GM12878 (cell line): ENCODE measurements at regions not wholly inside any gene's neighbourhood (a gene's known extent, or its start where the extent isn't known, plus 50 kb on each side); places are given as distances from the start of the nearest gene placed in this dataset.

ENCODE experiments used
- ATAC-seq: fragments of 200-7000 bp; cut with Tn5 transposase; 3 replicates; pipeline ENCODE4 v1.9.1; 2020; ENCODE audit warnings: mild to moderate bottlenecking, moderate library complexity
- BruUV-seq: library from RNA; stranded (reverse); fragments of 400-500 nt; replicated peaks from 2 replicates; lab custom pipeline; 2021; lab: Mats Ljungman, UMichigan
- CTCF ChIA-PET: fragments of 300-600 bp; sonication (Branson Sonifier 250); formaldehyde crosslinking; extraction: SDS; loops from one replicate; lab custom pipeline; 2021; ENCODE audit warnings: inconsistent platforms; lab: Yijun Ruan, JAX
- POLR2A ChIA-PET: fragments of 350-600 bp; formaldehyde crosslinking; extraction: SDS; loops from one replicate; lab custom pipeline; 2021; ENCODE audit warnings: inconsistent platforms; lab: Charles Lee
- RAD21 ChIA-PET: fragments of 300-600 bp; sonication (Branson Sonifier 250); formaldehyde crosslinking; loops from one replicate; lab custom pipeline; 2023; ENCODE audit warnings: antibody characterized with exemption; ENCODE audit not compliant: unreplicated experiment; lab: Charles Lee
- SMC1A ChIA-PET: fragments of 300-600 bp; sonication (Branson Sonifier 250); formaldehyde crosslinking; loops from one replicate; lab custom pipeline; 2023; ENCODE audit not compliant: unreplicated experiment, uncharacterized antibody; lab: Charles Lee
- DNase-seq: peaks from one replicate; pipeline ENCODE4 v3.0.0-alpha.2; 2011; ENCODE audit warnings: low read depth, low spot score
- FAIRE-seq: peaks from 3 replicates; lab custom pipeline; 2011; peaks lifted over from hg19 to GRCh38; lab: Jason Lieb, UNC
- H2AFZ ChIP-seq: 2 replicates; pipeline ENCODE4 v1.6.0; 2011; ENCODE audit warnings: low read depth, low read length, control low read depth; ENCODE audit not compliant: control insufficient read depth
- H3K27ac ChIP-seq: 2 replicates; pipeline ENCODE4 v1.5.1; 2011; ENCODE audit warnings: control low read depth; ENCODE audit not compliant: control insufficient read depth, insufficient read depth
- H3K27me3 ChIP-seq, 2 experiments: replicated peaks in 1 of 2; 2 replicates each; pipeline versions ENCODE4 v1.6.0 to v1.6.1; 2011; ENCODE audit warnings: low read length in 1 of 2; ENCODE audit not compliant: control insufficient read depth in 2 of 2, insufficient read depth in 2 of 2
- H3K36me3 ChIP-seq, 2 experiments: 2 replicates each; pipeline ENCODE4 v1.5.1; 2011; ENCODE audit warnings: low read length in 1 of 2; ENCODE audit not compliant: control insufficient read depth in 2 of 2, insufficient read depth in 2 of 2
- H3K4me1 ChIP-seq: 2 replicates; pipeline ENCODE4 v1.6.1; 2011; ENCODE audit warnings: mild to moderate bottlenecking, low read length, moderate library complexity, mixed read lengths; ENCODE audit not compliant: control insufficient read depth, insufficient read depth
- H3K4me2 ChIP-seq: 2 replicates; pipeline ENCODE4 v1.6.0; 2011; ENCODE audit warnings: control low read depth; ENCODE audit not compliant: control insufficient read depth, insufficient read depth
- H3K4me3 ChIP-seq: fragments of 200-600 bp; sonication (generic); 2 replicates; pipeline ENCODE4 v1.5.1; 2016
- H3K79me2 ChIP-seq: 2 replicates; pipeline ENCODE4 v1.6.0; 2011; ENCODE audit warnings: low read length; ENCODE audit not compliant: control insufficient read depth, insufficient read depth
- H3K9ac ChIP-seq: 2 replicates; pipeline ENCODE4 v1.8.0; 2011; ENCODE audit warnings: low read length, control low read depth, mixed read lengths; ENCODE audit not compliant: control insufficient read depth, insufficient read depth
- H3K9me3 ChIP-seq: replicated peaks from 3 replicates; pipeline ENCODE4 v1.5.1; 2011; ENCODE audit warnings: mild to moderate bottlenecking, low read length; ENCODE audit not compliant: control insufficient read depth, insufficient read depth
- H4K20me1 ChIP-seq: 2 replicates; pipeline ENCODE4 v1.6.0; 2011; ENCODE audit not compliant: control insufficient read depth, insufficient read depth
- BCLAF1 ChIP-seq: fragments of 450-650 bp; IDR thresholded peaks from 2 replicates; pipeline ENCODE4 v1.6.1; 2017; ENCODE audit warnings: antibody characterized with exemption, mild to moderate bottlenecking, moderate library complexity
- CUX1 ChIP-seq: IDR thresholded peaks from 2 replicates; pipeline ENCODE4 v1.6.1; 2012; ENCODE audit warnings: improper control_type of control experiment, low read depth, low read length; ENCODE audit not compliant: insufficient replicate concordance
- MLLT1 ChIP-seq: fragments of 450-650 bp; IDR thresholded peaks from 2 replicates; pipeline ENCODE4 v1.6.1; 2016; ENCODE audit warnings: mild to moderate bottlenecking
- PML ChIP-seq: IDR thresholded peaks from 2 replicates; pipeline ENCODE4 v1.6.1; 2012; ENCODE audit warnings: low read length, inconsistent platforms
- SREBF1 ChIP-seq: IDR thresholded peaks from 2 replicates; pipeline ENCODE4 v1.6.1; 2012; ENCODE audit warnings: mild to moderate bottlenecking, low read length
- YY1 ChIP-seq: IDR thresholded peaks from 2 replicates; pipeline ENCODE4 v1.6.1; 2011; ENCODE audit warnings: low read depth, mild to moderate bottlenecking, low read length
- WGBS: methylation state at CpG from one replicate; pipeline ENCODE4 v1.1.6; 2016; ENCODE audit warnings: low lambda C conversion rate; ENCODE audit not compliant: insufficient replicate concordance, insufficient coverage; ENCODE audit errors: missing lambda C conversion rate; 5-methylcytosine and 5-hydroxymethylcytosine counted together
- in situ Hi-C: fragments of 300-500 bp; cut with MboI; formaldehyde crosslinking; loops from 9 replicates; pipeline ENCODE4 v1.14.3; 2018; ENCODE audit warnings: mixed read lengths
- intact Hi-C: fragments of 100-400 bp; cut with micrococcal nuclease; formaldehyde crosslinking; loops from one replicate; pipeline ENCODE4 v1.14.2; 2022; ENCODE audit not compliant: unreplicated experiment

- H3K36me3 ChIP-seq = no peaks in the 10 kb centered on the region
- H3K9me3 ChIP-seq = no peaks in the 10 kb centered on the region; the same call in 2 of the 3 replicates
- DNase-seq = no peak
- no TSS peak for BruUV-seq
- H3K4me3 ChIP-seq = no peak overlapping the region
- ATAC-seq = no peak
- H3K79me2 ChIP-seq = no peaks in the 10 kb centered on the region; the same call in 1 of the 2 replicates
- CTCF ChIA-PET = no interaction called here
- intact Hi-C loops = no loop called here
- no peak for FAIRE-seq
- H3K9ac ChIP-seq = no peak overlapping the region
- in situ Hi-C loops = no loop called here
- H3K27ac ChIP-seq = no peak overlapping the region
- no peak for TF ChIP-seq YY1
- TF ChIP-seq MLLT1 = no peak
- TF ChIP-seq SREBF1 = no peak
- no peaks in the 10 kb centered on the region for H3K27me3 ChIP-seq
- SMC1A ChIA-PET = interaction anchor here (1.7 to 6.2 kb wide), 3 partner anchors 16 to 34 kb away, joined by 3 to 27 read pairs (median 24); no protein-coding TSS in a partner anchor
- no peaks in the 10 kb centered on the region for H4K20me1 ChIP-seq
- H2AFZ ChIP-seq = no peak overlapping the region
- RAD21 ChIA-PET = interaction anchor here (3.6 kb wide), 1 partner anchor 31 kb away, joined by 15 read pairs; no protein-coding TSS in a partner anchor
- POLR2A ChIA-PET = no interaction called here
- no peak overlapping the region for H3K4me2 ChIP-seq
- H3K4me1 ChIP-seq = peaks cover 7% of the 10 kb centered on the region
Measured at GRCh38 chr13:73993661-73994060, 140.5 kb downstream of the KLF12 start.

- H3K4me1 ChIP-seq = 0 out of 2 replicates have a peak, but pooled peaks cover 5% of the 10 kb centered on the region
- H3K9ac ChIP-seq = no peak overlapping the region
- ChIA-PET CTCF (interaction anchor here (0.8 to 1.4 kb wide), 4 partner anchors 24 to 144 kb away, joined by 3 to 5 read pairs (median 4); no protein-coding TSS in a partner anchor), SMC1A (interaction anchor here (0.6 to 6.2 kb wide), 15 partner anchors 14 to 1376 kb away, joined by 3 to 27 read pairs (median 5); no protein-coding TSS in a partner anchor), POLR2A (interaction anchor here (0.7 to 1.7 kb wide), 3 partner anchors 15 to 35 kb away, joined by 4 to 5 read pairs (median 5); no protein-coding TSS in a partner anchor), RAD21 (interaction anchor here (0.8 to 3.6 kb wide), 8 partner anchors 24 to 156 kb away, joined by 3 to 15 read pairs (median 5); partner anchors contain the start of gene KLF12)
- no peaks in the 10 kb centered on the region for H3K79me2 ChIP-seq
- WGBS = 82% methylated on average over 3 of the region's 3 CpGs
- H2AFZ ChIP-seq = no peak overlapping the region; the same call in 1 of the 2 replicates
- H3K27ac ChIP-seq = 0 out of 2 replicates have a peak overlapping the region, but pooled peaks have one; percentile 15
- DNase-seq (no peak), FAIRE-seq (no peak), ATAC-seq (peak; percentile 18; the same call in 1 of the 3 replicates)
- H3K9me3 ChIP-seq = no peaks in the 10 kb centered on the region; the same call in 2 of the 3 replicates
- no TSS peak for BruUV-seq
- H4K20me1 ChIP-seq = no peaks in the 10 kb centered on the region
- H3K4me2 ChIP-seq = no peak overlapping the region
- no peak overlapping the region for H3K4me3 ChIP-seq
- intact Hi-C loops = no loop called here
- in situ Hi-C loops = no loop called here
- H3K36me3 ChIP-seq = no peaks in the 10 kb centered on the region
- no peaks in the 10 kb centered on the region for H3K27me3 ChIP-seq
- TF ChIP-seq CUX1 (no peak), BCLAF1 (no peak), PML (no peak)
Measured at GRCh38 chr13:73991884-73992283, 142.3 kb downstream of the KLF12 start.
